Caco-2 (cell line): ENCODE measurements at regions not wholly inside any gene's neighbourhood (a gene's known extent, or its start where the extent isn't known, plus 50 kb on each side); places are given as distances from the start of the nearest gene placed in this dataset.
"Not testable (repeated sequence)": the region's sequence is repeated elsewhere in the genome, so short reads cannot be mapped to it uniquely, and the experiment has no call there.

ENCODE experiments used
- BruUV-seq: library from RNA; stranded (reverse); fragments of 400-500 nt; replicated peaks from 2 replicates; lab custom pipeline; 2021; lab: Mats Ljungman, UMichigan
- CTCF ChIA-PET: fragments of 300-600 bp; sonication (Branson Sonifier 250); formaldehyde crosslinking; loops from one replicate; lab custom pipeline; 2022; ENCODE audit warnings: antibody characterized with exemption; lab: Charles Lee
- POLR2A ChIA-PET: fragments of 300-600 bp; sonication (Branson Sonifier 250); formaldehyde crosslinking; loops from one replicate; lab custom pipeline; 2022; ENCODE audit warnings: antibody characterized with exemption; lab: Charles Lee
- DNase-seq, 2 experiments: peaks; one replicate each; pipeline versions ENCODE4 v3.0.0 to v3.0.0-alpha.2; 2020 to 2022
- H3K27me3 ChIP-seq: replicated peaks from 2 replicates; pipeline ENCODE4 v1.6.0; 2011; ENCODE audit warnings: low read length; ENCODE audit not compliant: control insufficient read depth, insufficient read depth
- H3K36me3 ChIP-seq: 2 replicates; pipeline ENCODE4 v1.5.1; 2011; ENCODE audit warnings: low read length; ENCODE audit not compliant: control insufficient read depth, insufficient read depth
- H3K4me1 ChIP-seq: fragments of 250-450 bp; sonication (Bioruptor Pico); 2 replicates; pipeline ENCODE4 v1.5.1; 2020; ENCODE audit warnings: mild to moderate bottlenecking
- H3K4me3 ChIP-seq: 2 replicates; pipeline ENCODE4 v1.5.1; 2011; ENCODE audit warnings: low read depth, mild to moderate bottlenecking, control low read depth, low read length
- H3K9me3 ChIP-seq: fragments of 250-450 bp; sonication (Bioruptor Pico); 2 replicates; pipeline ENCODE4 v1.5.1; 2020; ENCODE audit warnings: mild to moderate bottlenecking, moderate library complexity
- H3K27ac Mint-ChIP-seq: one replicate; pipeline ENCODE4 v1.8.0; 2022; ENCODE audit warnings: mixed read lengths; ENCODE audit not compliant: unreplicated experiment
- H3K27me3 Mint-ChIP-seq: one replicate; pipeline ENCODE4 v1.8.0; 2022; ENCODE audit warnings: mixed read lengths; ENCODE audit not compliant: insufficient read depth, unreplicated experiment
- H3K36me3 Mint-ChIP-seq: one replicate; pipeline ENCODE4 v1.8.0; 2022; ENCODE audit warnings: mild to moderate bottlenecking, mixed read lengths; ENCODE audit not compliant: insufficient read depth, unreplicated experiment
- H3K4me1 Mint-ChIP-seq: one replicate; pipeline ENCODE4 v1.8.0; 2022; ENCODE audit warnings: low read depth, mixed read lengths; ENCODE audit not compliant: unreplicated experiment
- H3K4me3 Mint-ChIP-seq: one replicate; pipeline ENCODE4 v1.8.0; 2022; ENCODE audit warnings: mild to moderate bottlenecking, moderate library complexity, mixed read lengths; ENCODE audit not compliant: unreplicated experiment
- H3K9me3 Mint-ChIP-seq: one replicate; pipeline ENCODE4 v1.8.0; 2022; ENCODE audit warnings: mixed read lengths; ENCODE audit not compliant: unreplicated experiment
- intact Hi-C: fragments of 100-400 bp; cut with micrococcal nuclease; formaldehyde crosslinking; loops from one replicate; pipeline ENCODE4 v1.10.0; 2022; ENCODE audit not compliant: unreplicated experiment
- TF ChIP-seq, protein P1 (sequence below), 2 experiments: fragments of 200-600 bp in 1 of 2; IDR thresholded peaks; 1 replicate in 1 of 2; 2 replicates in 1 of 2; pipeline versions ENCODE4 v1.5.1 to v1.8.0; 2011 to 2022; ENCODE audit warnings: antibody characterized with exemption in 1 of 2, control low read depth in 1 of 2, inconsistent platforms in 1 of 2, low read depth in 1 of 2, low read length in 1 of 2, mild to moderate bottlenecking in 1 of 2, moderate library complexity in 1 of 2; ENCODE audit not compliant: insufficient read depth in 1 of 2, severe bottlenecking in 1 of 2, unreplicated experiment in 1 of 2

DNA sequence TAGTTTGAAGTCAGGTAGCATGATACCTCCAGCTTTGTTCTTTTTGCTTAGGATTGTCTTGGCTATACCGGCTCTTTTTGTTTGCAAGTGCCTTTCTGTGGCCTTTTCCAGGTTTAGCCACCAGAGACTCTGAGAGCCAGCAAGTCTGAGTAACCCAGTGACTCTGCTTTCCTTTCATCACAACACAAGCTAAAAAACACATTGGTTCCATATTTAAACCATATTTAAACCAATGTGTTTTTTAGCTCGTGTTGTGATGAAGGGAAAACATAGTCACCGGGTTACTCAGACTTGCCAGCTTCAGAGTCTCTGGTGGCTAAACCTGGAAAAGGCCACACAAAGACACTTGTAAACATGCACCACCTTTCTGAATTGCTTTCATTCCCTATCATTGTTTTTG lies 493.3 kb downstream of the NTRK2 start:
- Mint-ChIP-seq H3K9me3 (no peaks in the 10 kb centered on the region), H3K4me3 (no peak overlapping the region), H3K27me3 (no peaks in the 10 kb centered on the region), H3K36me3 (no peaks in the 10 kb centered on the region), H3K27ac (no peak overlapping the region), H3K4me1 (peaks cover 7% of the 10 kb centered on the region)
- no peaks in the 10 kb centered on the region for H3K27me3 ChIP-seq
- CTCF ChIA-PET: no interaction called here
- H3K4me3 ChIP-seq: no peak overlapping the region
- POLR2A ChIA-PET: no interaction called here
- DNase-seq: no peak
- no peaks in the 10 kb centered on the region for H3K9me3 ChIP-seq
- no TSS peak for BruUV-seq
- H3K36me3 ChIP-seq: no peaks in the 10 kb centered on the region
- no peaks in the 10 kb centered on the region for H3K4me1 ChIP-seq
- intact Hi-C loops: no loop called here
- TF ChIP-seq, protein P1, sequence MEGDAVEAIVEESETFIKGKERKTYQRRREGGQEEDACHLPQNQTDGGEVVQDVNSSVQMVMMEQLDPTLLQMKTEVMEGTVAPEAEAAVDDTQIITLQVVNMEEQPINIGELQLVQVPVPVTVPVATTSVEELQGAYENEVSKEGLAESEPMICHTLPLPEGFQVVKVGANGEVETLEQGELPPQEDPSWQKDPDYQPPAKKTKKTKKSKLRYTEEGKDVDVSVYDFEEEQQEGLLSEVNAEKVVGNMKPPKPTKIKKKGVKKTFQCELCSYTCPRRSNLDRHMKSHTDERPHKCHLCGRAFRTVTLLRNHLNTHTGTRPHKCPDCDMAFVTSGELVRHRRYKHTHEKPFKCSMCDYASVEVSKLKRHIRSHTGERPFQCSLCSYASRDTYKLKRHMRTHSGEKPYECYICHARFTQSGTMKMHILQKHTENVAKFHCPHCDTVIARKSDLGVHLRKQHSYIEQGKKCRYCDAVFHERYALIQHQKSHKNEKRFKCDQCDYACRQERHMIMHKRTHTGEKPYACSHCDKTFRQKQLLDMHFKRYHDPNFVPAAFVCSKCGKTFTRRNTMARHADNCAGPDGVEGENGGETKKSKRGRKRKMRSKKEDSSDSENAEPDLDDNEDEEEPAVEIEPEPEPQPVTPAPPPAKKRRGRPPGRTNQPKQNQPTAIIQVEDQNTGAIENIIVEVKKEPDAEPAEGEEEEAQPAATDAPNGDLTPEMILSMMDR (IDR thresholded peaks at IDR 0.05; ENCODE audit: insufficient read depth in 1 of 2, low read depth in 1 of 2, low read length in 1 of 2, severe bottlenecking in 1 of 2, unreplicated experiment in 1 of 2): no peak

DNA sequence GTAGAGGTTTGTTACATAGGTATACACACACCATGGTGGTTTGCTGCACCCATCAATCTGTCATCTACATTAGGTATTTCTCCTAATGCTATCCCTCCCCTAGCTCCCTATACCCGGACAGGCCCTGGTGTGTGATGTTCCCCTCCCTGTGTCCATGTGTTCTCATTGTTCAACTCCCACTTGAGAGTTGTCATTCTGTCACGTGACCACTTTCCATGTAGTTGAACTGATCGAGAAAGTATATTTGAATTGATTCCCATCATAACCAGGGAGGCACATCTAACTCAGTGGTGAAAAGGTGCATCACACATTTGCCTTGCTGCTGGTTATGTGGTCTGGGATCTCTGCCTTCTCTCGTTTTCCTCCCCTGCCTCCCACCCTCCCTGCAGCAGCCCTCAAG lies 491.4 kb downstream of the NTRK2 start:
- intact Hi-C loops, H3K4me3 Mint-ChIP-seq, H3K9me3 Mint-ChIP-seq, H3K4me3 ChIP-seq, H3K27ac Mint-ChIP-seq, H3K9me3 ChIP-seq, DNase-seq, H3K27me3 Mint-ChIP-seq, POLR2A ChIA-PET, BruUV-seq, H3K36me3 ChIP-seq, H3K4me1 Mint-ChIP-seq, H3K4me1 ChIP-seq, H3K27me3 ChIP-seq, H3K36me3 Mint-ChIP-seq, CTCF ChIA-PET: not testable (repeated sequence)

DNA sequence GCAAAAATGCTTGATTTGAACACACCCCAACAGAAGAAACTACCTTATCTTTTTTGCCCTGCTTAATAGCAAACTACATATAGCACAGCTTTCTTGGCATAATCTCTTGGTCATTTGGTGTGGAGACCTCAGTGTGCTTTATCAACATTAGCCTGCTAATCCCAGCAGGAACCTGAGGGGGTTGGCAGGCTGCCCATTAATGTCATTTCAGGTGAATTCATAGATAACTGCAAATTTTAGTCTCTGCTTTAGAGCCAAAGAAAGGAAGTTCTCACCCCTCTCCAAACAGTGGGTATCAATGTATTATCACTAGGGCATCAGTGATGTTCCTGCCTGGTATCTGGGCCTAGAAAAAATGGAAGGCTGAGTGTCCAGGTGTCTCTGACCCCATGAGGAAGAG lies 489.0 kb downstream of the NTRK2 start:
- TF ChIP-seq, protein P1 (IDR thresholded peaks at IDR 0.05; ENCODE audit: insufficient read depth in 1 of 2, low read depth in 1 of 2, low read length in 1 of 2, severe bottlenecking in 1 of 2, unreplicated experiment in 1 of 2): no peak
- Histone ChIP-seq H3K4me3 (no peak overlapping the region), H3K36me3 (no peaks in the 10 kb centered on the region), H3K4me1 (no peaks in the 10 kb centered on the region), H3K9me3 (no peaks in the 10 kb centered on the region), H3K27me3 (no peaks in the 10 kb centered on the region)
- Mint-ChIP-seq H3K36me3 (no peaks in the 10 kb centered on the region), H3K27me3 (no peaks in the 10 kb centered on the region), H3K4me1 (no peaks in the 10 kb centered on the region), H3K27ac (no peak overlapping the region), H3K9me3 (no peaks in the 10 kb centered on the region), H3K4me3 (no peak overlapping the region)
- intact Hi-C loops: no loop called here
- no peak for DNase-seq
- ChIA-PET POLR2A (no interaction called here), CTCF (no interaction called here)
- BruUV-seq: no TSS peak

DNA sequence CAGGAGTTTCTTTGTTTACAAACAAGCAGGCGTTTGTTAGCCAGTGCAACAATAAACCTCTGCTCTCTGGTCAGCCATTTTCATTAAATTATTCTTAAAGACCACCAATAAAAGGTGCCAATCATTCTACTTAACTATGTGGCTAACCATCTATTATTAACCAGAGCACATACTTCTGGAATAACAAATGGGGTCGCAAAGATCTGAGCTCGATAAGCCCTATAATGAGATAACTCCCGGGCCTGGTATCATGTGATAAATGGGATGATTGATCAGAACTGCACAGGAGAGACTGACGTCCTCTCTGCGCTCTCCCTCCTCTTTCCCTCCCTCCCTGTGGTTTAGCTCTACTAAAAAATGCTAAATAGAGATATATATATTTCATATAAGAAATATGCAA lies 488.2 kb downstream of the NTRK2 start:
- Mint-ChIP-seq H3K9me3 (no peaks in the 10 kb centered on the region), H3K4me1 (no peaks in the 10 kb centered on the region), H3K36me3 (no peaks in the 10 kb centered on the region), H3K27me3 (no peaks in the 10 kb centered on the region), H3K27ac (no peak overlapping the region), H3K4me3 (no peak overlapping the region)
- H3K9me3 ChIP-seq: no peaks in the 10 kb centered on the region
- CTCF ChIA-PET: no interaction called here
- TF ChIP-seq, protein P1 (IDR thresholded peaks at IDR 0.05; ENCODE audit: insufficient read depth in 1 of 2, low read depth in 1 of 2, low read length in 1 of 2, severe bottlenecking in 1 of 2, unreplicated experiment in 1 of 2): no peak
- no peak overlapping the region for H3K4me3 ChIP-seq
- intact Hi-C loops: no loop called here
- POLR2A ChIA-PET: no interaction called here
- DNase-seq: no peak
- BruUV-seq: no TSS peak
- no peaks in the 10 kb centered on the region for H3K27me3 ChIP-seq
- no peaks in the 10 kb centered on the region for H3K36me3 ChIP-seq
- H3K4me1 ChIP-seq: no peaks in the 10 kb centered on the region
